GM19395 (cell line): ENCODE measurements at regions not wholly inside any gene's neighbourhood (a gene's known extent, or its start where the extent isn't known, plus 50 kb on each side); places are given as distances from the start of the nearest gene placed in this dataset.
"Not testable (repeated sequence)": the region's sequence is repeated elsewhere in the genome, so short reads cannot be mapped to it uniquely, and the experiment has no call there.

ENCODE experiments used
- ATAC-seq: cut with Tn5 transposase; IDR thresholded peaks from one replicate; pipeline ENCODE4 v1.9.1; 2021; ENCODE audit warnings: mild to moderate bottlenecking, moderate library complexity; ENCODE audit not compliant: unreplicated experiment

GRCh38 chr2:56018267-56018666, 94.7 kb upstream of the EFEMP1 start:
- no peak for ATAC-seq

- ATAC-seq = no peak
Observed at GRCh38 chr2:56021136-56021474, 97.5 kb upstream of the EFEMP1 start.

DNA sequence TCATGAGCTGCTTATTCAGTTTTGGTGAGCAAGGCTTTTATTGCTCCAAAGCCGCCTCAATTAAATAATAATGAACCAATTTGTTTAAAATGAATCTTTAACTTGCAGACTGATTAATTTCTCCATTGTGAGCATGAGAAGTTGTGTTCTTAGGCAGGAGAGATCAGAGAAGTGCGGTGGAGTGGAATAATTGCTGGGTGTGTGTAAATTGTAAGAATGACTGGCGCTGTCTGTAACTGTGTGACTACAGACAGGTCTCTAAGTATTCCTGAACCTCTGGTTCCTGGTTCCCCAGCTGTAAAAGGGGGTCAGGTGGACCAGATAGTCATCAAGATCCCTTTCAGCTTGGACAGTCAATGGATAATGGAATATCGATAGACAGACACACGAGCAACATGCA, 98.0 kb upstream of the EFEMP1 start:
- ATAC-seq = no peak

GRCh38 chr2:56025469-56026193, 102.0 kb upstream of the EFEMP1 start:
- ATAC-seq = no peak

DNA sequence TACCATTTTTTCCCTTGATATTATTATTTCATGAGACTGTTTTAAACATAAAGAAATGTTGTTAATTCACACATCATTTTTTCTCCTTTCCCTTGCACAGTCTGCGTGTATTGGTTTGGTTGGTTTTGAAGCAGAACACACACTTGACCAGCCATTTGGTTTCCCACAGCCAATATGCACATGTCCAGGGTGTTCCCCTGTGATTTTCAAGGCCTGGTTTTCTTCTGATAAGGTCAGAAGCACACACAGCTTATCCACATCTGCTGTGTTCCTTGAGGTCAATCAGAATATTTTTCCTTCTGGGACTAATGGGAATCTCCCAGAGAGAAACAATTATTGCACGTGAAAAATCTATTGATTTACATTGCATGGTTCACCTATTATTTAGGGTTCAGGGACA, 103.2 kb upstream of the EFEMP1 start:
- no peak for ATAC-seq

DNA sequence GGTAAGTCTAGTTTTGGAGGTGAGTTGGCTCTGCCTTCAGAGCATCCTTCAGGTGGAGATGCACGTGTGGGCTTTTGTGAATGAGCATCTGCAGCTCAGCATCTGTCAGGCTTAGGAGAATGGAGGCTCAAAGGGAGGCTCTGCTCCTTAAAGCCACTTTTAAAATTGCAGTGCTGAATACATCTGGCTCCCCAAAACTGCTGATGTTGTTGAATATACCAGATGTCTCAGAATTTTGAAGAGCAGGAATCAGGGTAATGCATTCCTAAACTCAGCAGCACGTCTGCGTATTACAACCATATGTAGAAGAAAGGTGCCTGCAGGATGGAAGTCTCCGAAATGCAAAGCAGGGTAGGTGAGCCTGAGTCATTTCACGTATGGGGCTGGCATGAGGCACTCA, 106.5 kb upstream of the EFEMP1 start:
- no peak for ATAC-seq

DNA sequence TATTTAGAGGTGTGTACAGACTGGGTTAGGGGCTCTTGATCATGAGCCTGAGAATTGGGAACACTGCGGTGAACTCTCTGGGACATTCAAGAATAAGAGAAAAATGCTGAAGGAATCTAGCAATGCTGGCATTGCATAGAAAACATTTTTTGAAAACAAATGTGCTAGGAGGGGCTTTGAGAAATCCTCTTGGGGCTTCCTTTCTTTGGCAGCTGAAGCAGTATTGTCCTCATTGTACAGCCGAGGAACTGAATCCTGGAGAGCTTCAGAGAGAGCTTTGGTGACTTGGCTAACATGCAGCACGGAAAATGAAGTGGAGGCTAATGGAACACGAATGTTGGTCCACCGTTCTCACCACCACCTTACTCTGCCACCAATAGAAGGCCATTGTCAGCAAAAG, 107.3 kb upstream of the EFEMP1 start:
- ATAC-seq = no peak

GRCh38 chr2:56034258-56034657, 110.7 kb upstream of the EFEMP1 start:
- ATAC-seq = no peak

GRCh38 chr2:56040189-56040588, 116.6 kb upstream of the EFEMP1 start:
- ATAC-seq = no peak

DNA sequence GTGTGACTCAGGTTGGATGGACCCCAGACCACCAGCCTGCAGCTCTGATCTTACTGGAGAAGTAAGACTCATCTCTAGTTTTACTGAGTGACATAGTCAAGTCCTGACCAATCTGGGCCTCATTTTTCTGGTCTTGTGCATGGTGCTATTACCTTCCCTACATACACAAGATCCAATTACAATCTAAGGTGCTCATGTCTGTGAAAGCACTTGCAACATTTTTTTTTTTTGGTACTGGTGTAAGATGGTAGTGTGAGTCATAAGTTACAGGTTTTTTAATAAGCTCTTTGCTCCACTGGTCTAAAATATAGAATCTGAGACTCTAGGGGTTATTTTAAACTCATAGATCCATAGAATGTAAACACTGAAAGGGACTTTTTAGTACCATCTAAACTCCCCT, 117.3 kb upstream of the EFEMP1 start:
- no peak for ATAC-seq

DNA sequence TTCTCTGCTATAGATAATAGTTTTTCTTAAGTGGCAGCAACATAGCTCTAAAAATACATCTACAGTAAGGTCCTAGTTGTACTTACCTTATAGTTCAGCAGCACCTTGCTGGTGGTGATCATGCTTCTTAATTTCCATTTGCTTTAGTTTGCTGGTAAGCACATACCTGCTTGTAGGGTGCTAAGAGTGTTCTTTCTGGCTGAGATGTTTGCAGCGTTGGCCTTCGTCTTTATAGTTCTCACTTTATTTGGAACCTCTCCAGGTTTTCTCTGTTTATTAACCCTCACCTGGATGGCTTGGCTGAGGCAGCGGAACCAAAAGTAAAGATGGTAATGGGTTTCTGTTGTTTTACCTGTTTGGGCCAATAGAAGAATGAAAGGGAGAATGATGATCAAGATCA, 123.6 kb upstream of the EFEMP1 start:
- no peak for ATAC-seq

DNA sequence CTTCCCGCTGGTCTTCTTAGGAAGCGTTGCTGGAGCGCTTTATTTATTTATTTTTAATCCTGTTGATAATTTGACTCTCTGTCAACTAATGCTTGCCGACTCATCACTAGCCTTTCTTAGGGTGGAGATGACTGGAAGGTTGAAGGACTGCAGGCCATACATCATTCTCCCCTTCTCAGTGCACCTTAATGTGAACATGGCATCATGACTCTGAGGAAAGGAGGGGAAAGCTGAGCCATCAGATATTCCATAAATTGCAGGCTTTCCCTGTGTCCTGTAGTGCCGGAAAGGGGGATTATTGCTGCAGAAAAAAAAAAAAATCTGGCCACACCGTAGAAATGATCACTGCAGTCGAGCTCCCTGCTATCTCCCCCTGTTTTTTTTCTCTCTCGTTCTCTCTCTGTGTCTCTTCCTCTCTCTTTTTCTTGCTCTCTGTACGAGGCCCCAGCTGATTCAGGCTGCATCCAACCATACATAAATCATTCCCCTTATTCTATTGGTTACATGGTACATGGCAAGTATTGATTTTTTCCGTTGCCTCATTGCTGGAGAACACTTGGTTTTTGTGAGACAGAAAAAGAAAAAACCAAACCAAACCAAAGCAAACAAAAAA, 125.8 kb upstream of the EFEMP1 start:
- ATAC-seq = no peak

DNA sequence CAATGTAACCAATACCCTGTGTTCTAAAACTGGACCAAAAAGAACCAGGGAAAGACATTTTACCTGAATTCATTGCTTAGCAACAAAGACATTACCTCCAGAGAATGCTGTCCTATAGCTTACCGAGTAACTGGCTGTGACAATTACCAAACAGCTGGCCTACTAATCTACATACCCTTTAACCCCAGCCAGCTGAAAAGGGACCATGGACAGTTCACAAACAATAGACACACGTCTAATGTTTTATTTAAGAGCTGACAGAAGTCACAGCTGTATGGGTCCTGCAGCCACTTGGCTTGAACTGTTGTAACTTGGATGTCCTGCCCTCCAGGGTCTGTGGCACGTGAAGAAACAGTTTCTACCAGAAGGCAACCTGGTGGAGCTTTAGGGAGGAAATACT, 130.1 kb upstream of the EFEMP1 start:
- no peak for ATAC-seq

DNA sequence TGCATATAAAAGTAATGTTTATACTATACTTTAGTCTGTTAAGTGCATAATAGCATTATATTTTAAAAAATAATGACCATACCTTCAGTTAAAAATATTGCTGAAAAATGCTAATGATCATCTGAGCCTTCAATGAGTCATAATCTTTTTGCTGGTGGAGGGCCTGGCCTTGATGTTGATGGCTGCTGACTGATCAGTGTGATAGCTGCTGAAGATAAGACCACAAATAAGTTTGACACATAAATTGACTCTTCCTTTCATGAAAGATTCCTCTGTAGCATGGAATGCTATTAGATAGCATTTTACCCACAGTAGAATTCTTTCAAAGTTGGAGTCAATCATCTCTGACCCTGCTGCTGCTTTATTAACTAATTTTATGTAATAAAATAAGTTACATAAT, 128.4 kb upstream of the CCDC85A start:
- no peak for ATAC-seq

DNA sequence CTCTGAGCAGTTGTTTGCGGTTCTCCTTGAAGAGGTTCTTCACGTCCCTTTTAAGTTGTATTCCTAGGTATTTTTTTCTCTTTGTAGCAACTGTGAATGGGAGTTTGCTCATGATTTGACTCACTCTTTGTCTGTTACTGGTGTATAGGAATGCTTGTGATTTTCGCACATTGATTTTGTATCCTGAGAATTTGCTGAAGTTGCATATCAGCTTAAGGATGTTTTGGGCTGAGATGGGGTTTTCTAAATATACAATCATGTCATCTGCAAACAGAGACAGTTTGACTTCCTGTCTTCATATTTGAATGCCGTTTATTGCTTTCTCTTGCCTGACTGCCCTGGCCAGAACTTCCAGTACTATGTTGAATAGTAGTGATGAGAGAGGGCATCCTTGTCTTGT, 122.5 kb upstream of the CCDC85A start:
- ATAC-seq = not testable (repeated sequence)

GRCh38 chr2:56068746-56069145, 115.0 kb upstream of the CCDC85A start:
- ATAC-seq = no peak

DNA sequence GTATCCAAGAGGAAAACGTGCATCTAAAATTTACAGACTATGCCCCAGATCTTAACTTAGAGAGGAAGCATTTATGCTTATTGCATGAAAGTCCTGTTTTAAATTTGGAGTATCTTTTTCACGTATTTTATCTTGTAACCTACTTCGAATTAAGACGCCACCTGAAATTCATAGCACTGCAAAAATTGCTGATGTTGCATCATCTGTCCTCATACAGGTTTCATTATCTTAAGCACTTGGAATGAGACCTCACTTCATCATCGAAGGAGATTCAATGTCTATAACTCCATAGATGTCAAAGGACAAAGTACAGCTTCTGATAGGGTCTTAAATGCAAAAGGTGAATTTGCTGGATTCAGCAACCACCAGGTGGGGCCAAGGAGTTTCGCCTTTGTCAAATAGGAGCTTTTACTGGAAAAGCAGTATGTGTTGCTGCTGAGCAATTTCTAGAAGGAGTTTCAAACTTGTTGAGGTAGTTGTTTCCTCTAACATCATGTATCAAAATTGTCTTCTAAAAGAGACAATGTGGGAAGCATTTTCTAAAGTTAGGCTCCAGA, 106.4 kb upstream of the CCDC85A start:
- no peak for ATAC-seq

DNA sequence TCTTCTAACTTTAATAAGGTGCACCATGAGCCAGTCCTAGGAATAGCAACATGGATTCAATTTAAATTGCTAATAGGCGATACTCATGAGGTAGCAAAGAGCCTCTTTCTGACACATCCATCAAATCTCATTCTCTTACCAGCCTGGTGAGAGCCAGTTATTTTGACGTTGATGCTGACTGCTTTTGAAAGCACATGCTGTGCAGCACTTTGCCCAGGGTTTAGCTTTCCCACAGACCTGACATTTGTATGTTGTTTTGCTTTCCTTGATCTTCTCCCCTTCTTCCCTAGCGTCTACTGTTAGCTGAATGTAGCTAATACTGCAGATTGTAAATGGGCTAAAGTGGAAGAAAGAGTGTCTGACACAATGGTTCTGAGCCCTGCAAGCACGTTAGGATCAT, 101.1 kb upstream of the CCDC85A start:
- ATAC-seq = no peak

- no peak for ATAC-seq
Observed at GRCh38 chr2:56084111-56084901, 99.5 kb upstream of the CCDC85A start.

GRCh38 chr2:56086336-56086735, 97.5 kb upstream of the CCDC85A start:
- ATAC-seq = no peak

GRCh38 chr2:56088411-56088810, 95.4 kb upstream of the CCDC85A start:
- ATAC-seq = no peak

DNA sequence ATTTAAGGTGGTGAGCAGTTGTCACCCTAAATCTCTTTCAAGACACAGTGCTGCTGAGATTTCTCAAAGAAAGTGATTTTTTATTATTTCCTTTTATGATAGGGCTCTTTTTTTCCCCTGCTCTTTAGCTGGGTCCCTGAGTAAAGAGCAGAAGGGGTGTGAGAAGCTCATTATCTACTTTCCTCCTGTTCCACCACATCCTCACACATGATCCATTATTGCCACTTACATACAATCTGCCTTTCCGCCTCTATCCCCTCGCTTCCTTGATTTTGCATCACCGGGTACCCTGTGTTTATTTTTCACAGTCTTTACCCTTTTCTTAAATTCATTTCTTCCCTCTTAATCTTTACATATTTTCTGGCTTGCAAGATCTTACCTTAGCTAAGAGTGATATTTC, 93.9 kb upstream of the CCDC85A start:
- ATAC-seq = no peak
